ENCODE measurements at regions not wholly inside any gene's neighbourhood (a gene's known extent, or its start where the extent isn't known, plus 50 kb on each side); places are given as distances from the start of the nearest gene placed in this dataset.

- Histone ChIP-seq H3K9me3 (ENCODE audit: control insufficient read depth, low read length) (no peaks in the 10 kb centered on the region), H3K27ac (ENCODE audit: insufficient read depth, low read depth, low read length, poor library complexity, severe bottlenecking) (no peak overlapping the region), H3K27me3 (ENCODE audit: control insufficient read depth, insufficient read depth, low read length, poor library complexity, severe bottlenecking) (no peaks in the 10 kb centered on the region), H3K4me1 (ENCODE audit: control insufficient read depth, insufficient read depth, low read length) (peaks cover 8% of the 10 kb centered on the region), H3K4me3 (ENCODE audit: insufficient read depth, low read depth, low read length) (no peak overlapping the region), H3K36me3 (ENCODE audit: control insufficient read depth, insufficient read depth, low read length) (no peaks in the 10 kb centered on the region)
These were observed 172.6 kb downstream of the CHRM3 start for GRCh38 chr1:239558991-239559390.

DNA sequence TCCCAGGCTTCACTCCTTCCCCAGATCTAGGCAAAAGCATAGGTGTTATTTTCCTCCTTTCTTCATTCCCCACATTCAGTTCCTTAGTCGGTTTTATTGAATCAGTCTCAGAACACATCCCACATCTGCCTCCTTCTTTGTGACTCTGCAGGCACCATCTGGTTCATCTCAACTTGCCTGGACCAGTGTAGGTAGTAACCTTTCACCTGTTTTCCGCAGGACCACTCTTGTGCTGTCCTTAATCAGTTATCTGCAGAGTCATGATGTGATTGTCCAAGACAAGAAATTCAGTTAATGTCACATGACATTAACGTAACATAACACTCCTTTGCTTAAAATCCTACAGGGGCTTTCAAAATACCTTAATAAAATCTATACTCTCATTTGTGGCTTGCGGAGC is 174.6 kb downstream of the CHRM3 start:
- no peaks in the 10 kb centered on the region for H3K27me3 ChIP-seq (ENCODE audit: control insufficient read depth, insufficient read depth, low read length, poor library complexity, severe bottlenecking)
- 89 to 92% methylated on average over 4 of the region's 4 CpGs for WGBS, 2 experiments

GRCh38 chr1:239562095-239562494 is 175.7 kb downstream of the CHRM3 start:
- Histone ChIP-seq H3K9me3 (ENCODE audit: control insufficient read depth, low read length) (no peaks in the 10 kb centered on the region), H3K27ac (ENCODE audit: insufficient read depth, low read depth, low read length, poor library complexity, severe bottlenecking) (no peak overlapping the region), H3K36me3 (ENCODE audit: control insufficient read depth, insufficient read depth, low read length) (no peaks in the 10 kb centered on the region), H3K27me3 (ENCODE audit: control insufficient read depth, insufficient read depth, low read length, poor library complexity, severe bottlenecking) (no peaks in the 10 kb centered on the region), H3K4me1 (ENCODE audit: control insufficient read depth, insufficient read depth, low read length) (no peaks in the 10 kb centered on the region), H3K4me3 (ENCODE audit: insufficient read depth, low read depth, low read length) (no peak overlapping the region)
- WGBS, 2 experiments = 92 to 97% methylated on average over 6 of the region's 6 CpGs

More for the DNA sequence above, 174.6 kb downstream of the CHRM3 start:
- Histone ChIP-seq H3K4me3 (ENCODE audit: insufficient read depth, low read depth, low read length) (no peak overlapping the region), H3K9me3 (ENCODE audit: control insufficient read depth, low read length) (no peaks in the 10 kb centered on the region), H3K4me1 (ENCODE audit: control insufficient read depth, insufficient read depth, low read length) (no peaks in the 10 kb centered on the region), H3K27ac (ENCODE audit: insufficient read depth, low read depth, low read length, poor library complexity, severe bottlenecking) (no peak overlapping the region), H3K36me3 (ENCODE audit: control insufficient read depth, insufficient read depth, low read length) (no peaks in the 10 kb centered on the region)

DNA sequence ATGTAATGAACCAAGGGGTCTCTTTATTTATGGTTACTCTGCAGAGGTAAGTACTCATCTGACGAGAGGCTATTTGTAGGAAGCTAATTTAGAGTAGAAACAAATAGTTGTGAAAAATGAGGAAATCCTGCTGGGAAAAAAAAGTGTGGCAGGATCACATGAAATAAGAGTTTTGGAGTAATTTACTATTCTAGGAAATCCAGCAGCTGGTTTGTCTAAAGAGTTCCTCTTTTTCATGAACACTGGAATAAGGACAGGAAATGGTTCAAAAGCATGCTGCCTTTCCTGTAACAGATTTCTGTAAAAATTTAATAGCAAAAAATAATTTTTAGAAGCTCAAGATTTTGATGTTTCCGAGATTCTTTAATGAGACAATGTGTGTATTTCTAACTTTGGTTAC is 177.3 kb downstream of the CHRM3 start:
- no peak overlapping the region for H3K27ac ChIP-seq (ENCODE audit: insufficient read depth, low read depth, low read length, poor library complexity, severe bottlenecking)
- H3K4me3 ChIP-seq (ENCODE audit: insufficient read depth, low read depth, low read length) = no peak overlapping the region
- H3K4me1 ChIP-seq (ENCODE audit: control insufficient read depth, insufficient read depth, low read length) = no peaks in the 10 kb centered on the region
- no peaks in the 10 kb centered on the region for H3K27me3 ChIP-seq (ENCODE audit: control insufficient read depth, insufficient read depth, low read length, poor library complexity, severe bottlenecking)
- WGBS, 2 experiments = 97 to 100% methylated on average over 2 of the region's 2 CpGs
- no peaks in the 10 kb centered on the region for H3K9me3 ChIP-seq (ENCODE audit: control insufficient read depth, low read length)
- no peaks in the 10 kb centered on the region for H3K36me3 ChIP-seq (ENCODE audit: control insufficient read depth, insufficient read depth, low read length)

GRCh38 chr1:239566074-239566473 is 179.7 kb downstream of the CHRM3 start:
- Histone ChIP-seq H3K27me3 (ENCODE audit: control insufficient read depth, insufficient read depth, low read length, poor library complexity, severe bottlenecking) (no peaks in the 10 kb centered on the region), H3K4me1 (ENCODE audit: control insufficient read depth, insufficient read depth, low read length) (no peaks in the 10 kb centered on the region), H3K4me3 (ENCODE audit: insufficient read depth, low read depth, low read length) (no peak overlapping the region), H3K9me3 (ENCODE audit: control insufficient read depth, low read length) (no peaks in the 10 kb centered on the region), H3K36me3 (ENCODE audit: control insufficient read depth, insufficient read depth, low read length) (no peaks in the 10 kb centered on the region), H3K27ac (ENCODE audit: insufficient read depth, low read depth, low read length, poor library complexity, severe bottlenecking) (no peak overlapping the region)
- WGBS, 2 experiments = 92 to 95% methylated on average over 7 of the region's 7 CpGs

- no peak overlapping the region for H3K4me3 ChIP-seq (ENCODE audit: insufficient read depth, low read depth, low read length)
- H3K9me3 ChIP-seq (ENCODE audit: control insufficient read depth, low read length) = no peaks in the 10 kb centered on the region
- no peaks in the 10 kb centered on the region for H3K36me3 ChIP-seq (ENCODE audit: control insufficient read depth, insufficient read depth, low read length)
- no peak overlapping the region for H3K27ac ChIP-seq (ENCODE audit: insufficient read depth, low read depth, low read length, poor library complexity, severe bottlenecking)
- no peaks in the 10 kb centered on the region for H3K27me3 ChIP-seq (ENCODE audit: control insufficient read depth, insufficient read depth, low read length, poor library complexity, severe bottlenecking)
- 93% methylated on average over 2 to 3 of the region's 3 CpGs for WGBS, 2 experiments
- peaks cover 3% of the 10 kb centered on the region for H3K4me1 ChIP-seq (ENCODE audit: control insufficient read depth, insufficient read depth, low read length)
These were observed 184.5 kb downstream of the CHRM3 start for GRCh38 chr1:239570878-239571277.

- peaks cover 3% of the 10 kb centered on the region for H3K4me1 ChIP-seq (ENCODE audit: control insufficient read depth, insufficient read depth, low read length)
- no peaks in the 10 kb centered on the region for H3K9me3 ChIP-seq (ENCODE audit: control insufficient read depth, low read length)
- no peaks in the 10 kb centered on the region for H3K36me3 ChIP-seq (ENCODE audit: control insufficient read depth, insufficient read depth, low read length)
- H3K27ac ChIP-seq (ENCODE audit: insufficient read depth, low read depth, low read length, poor library complexity, severe bottlenecking) = no peak overlapping the region
- H3K4me3 ChIP-seq (ENCODE audit: insufficient read depth, low read depth, low read length) = no peak overlapping the region
- no peaks in the 10 kb centered on the region for H3K27me3 ChIP-seq (ENCODE audit: control insufficient read depth, insufficient read depth, low read length, poor library complexity, severe bottlenecking)
- WGBS, 2 experiments = 90 to 95% methylated on average over 3 to 4 of the region's 4 CpGs
These were observed 185.8 kb downstream of the CHRM3 start for GRCh38 chr1:239572183-239572582.

DNA sequence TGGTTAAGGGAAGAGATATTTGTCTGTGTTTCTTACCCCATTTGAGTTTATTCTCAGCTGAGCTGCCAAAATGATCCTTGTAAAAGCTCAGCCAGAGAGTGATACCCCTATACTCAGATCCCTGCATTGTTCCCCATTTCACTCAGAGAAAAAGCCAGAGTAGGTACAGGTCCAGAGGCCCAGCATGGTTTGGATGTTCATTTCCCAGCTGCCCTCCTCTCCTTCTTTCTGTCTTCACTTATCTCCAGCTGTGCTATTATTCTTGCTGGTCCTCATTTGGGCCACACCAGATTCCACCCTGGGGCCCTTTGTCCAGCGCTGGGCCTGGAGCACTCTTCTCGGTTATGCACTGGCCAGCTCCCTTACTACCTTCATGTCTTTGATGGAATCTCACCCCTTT is 187.7 kb downstream of the CHRM3 start:
- Histone ChIP-seq H3K36me3 (ENCODE audit: control insufficient read depth, insufficient read depth, low read length) (no peaks in the 10 kb centered on the region), H3K27me3 (ENCODE audit: control insufficient read depth, insufficient read depth, low read length, poor library complexity, severe bottlenecking) (no peaks in the 10 kb centered on the region), H3K9me3 (ENCODE audit: control insufficient read depth, low read length) (no peaks in the 10 kb centered on the region), H3K4me1 (ENCODE audit: control insufficient read depth, insufficient read depth, low read length) (peaks cover 3% of the 10 kb centered on the region), H3K27ac (ENCODE audit: insufficient read depth, low read depth, low read length, poor library complexity, severe bottlenecking) (no peak overlapping the region), H3K4me3 (ENCODE audit: insufficient read depth, low read depth, low read length) (no peak overlapping the region)
- 47 to 58% methylated on average over 2 of the region's 2 CpGs for WGBS, 2 experiments

DNA sequence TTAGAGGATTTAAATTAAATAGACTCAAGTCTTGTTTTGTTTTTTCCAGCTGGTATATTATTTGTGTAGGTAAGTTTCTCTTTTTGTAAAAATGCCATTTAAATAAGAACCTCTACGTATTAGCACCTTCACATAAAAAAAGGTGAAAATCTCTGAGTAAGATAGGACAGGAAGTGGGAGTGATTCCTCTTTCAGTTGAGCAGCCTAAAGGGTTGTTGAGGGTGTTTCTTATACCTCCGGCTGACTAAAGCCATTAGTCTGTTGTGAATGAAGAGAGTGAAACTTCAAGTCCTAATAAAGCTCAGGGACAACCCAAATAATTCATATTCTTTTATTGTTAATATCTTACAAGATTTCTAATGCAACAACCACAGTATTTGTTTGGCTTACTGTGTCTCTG is 188.7 kb downstream of the CHRM3 start:
- Histone ChIP-seq H3K27ac (ENCODE audit: insufficient read depth, low read depth, low read length, poor library complexity, severe bottlenecking) (no peak overlapping the region), H3K9me3 (ENCODE audit: control insufficient read depth, low read length) (no peaks in the 10 kb centered on the region), H3K36me3 (ENCODE audit: control insufficient read depth, insufficient read depth, low read length) (no peaks in the 10 kb centered on the region), H3K27me3 (ENCODE audit: control insufficient read depth, insufficient read depth, low read length, poor library complexity, severe bottlenecking) (no peaks in the 10 kb centered on the region), H3K4me1 (ENCODE audit: control insufficient read depth, insufficient read depth, low read length) (peaks cover 3% of the 10 kb centered on the region), H3K4me3 (ENCODE audit: insufficient read depth, low read depth, low read length) (no peak overlapping the region)
- 100% methylated on average over 2 of the region's 2 CpGs; no CpG with 5 or more reads in 1 of the 2 experiments for WGBS, 2 experiments

DNA sequence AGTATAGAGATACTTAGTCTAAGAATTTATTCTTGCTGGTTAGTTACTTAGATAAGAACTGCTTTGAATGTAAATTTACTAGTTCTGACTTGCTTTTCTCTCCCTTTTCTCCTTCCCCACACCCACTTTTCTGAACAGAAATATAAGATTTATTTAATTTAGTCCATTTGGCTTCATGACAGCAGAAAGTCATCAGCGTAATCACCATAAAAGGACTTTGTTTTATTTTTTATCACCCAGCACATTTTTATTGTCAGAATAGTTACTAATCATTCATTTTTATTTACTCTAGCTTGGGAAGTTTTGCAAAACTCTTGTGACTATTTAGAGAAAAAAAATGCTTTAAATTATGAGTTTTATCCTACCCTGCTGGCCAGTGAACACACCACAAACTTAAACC is 197.2 kb downstream of the CHRM3 start:
- Histone ChIP-seq H3K36me3 (ENCODE audit: control insufficient read depth, insufficient read depth, low read length) (no peaks in the 10 kb centered on the region), H3K27ac (ENCODE audit: insufficient read depth, low read depth, low read length, poor library complexity, severe bottlenecking) (no peak overlapping the region), H3K4me3 (ENCODE audit: insufficient read depth, low read depth, low read length) (no peak overlapping the region), H3K9me3 (ENCODE audit: control insufficient read depth, low read length) (no peaks in the 10 kb centered on the region), H3K4me1 (ENCODE audit: control insufficient read depth, insufficient read depth, low read length) (no peaks in the 10 kb centered on the region), H3K27me3 (ENCODE audit: control insufficient read depth, insufficient read depth, low read length, poor library complexity, severe bottlenecking) (no peaks in the 10 kb centered on the region)
- 80 to 100% methylated on average over 1 of the region's 1 CpG for WGBS, 2 experiments

GRCh38 chr1:239586128-239586527 is 199.8 kb downstream of the CHRM3 start:
- no peaks in the 10 kb centered on the region for H3K36me3 ChIP-seq (ENCODE audit: control insufficient read depth, insufficient read depth, low read length)

More at GRCh38 chr1:239586128-239586527, 199.8 kb downstream of the CHRM3 start:
- no peak overlapping the region for H3K4me3 ChIP-seq (ENCODE audit: insufficient read depth, low read depth, low read length)
- no peaks in the 10 kb centered on the region for H3K27me3 ChIP-seq (ENCODE audit: control insufficient read depth, insufficient read depth, low read length, poor library complexity, severe bottlenecking)
- H3K27ac ChIP-seq (ENCODE audit: insufficient read depth, low read depth, low read length, poor library complexity, severe bottlenecking) = no peak overlapping the region
- H3K4me1 ChIP-seq (ENCODE audit: control insufficient read depth, insufficient read depth, low read length) = no peaks in the 10 kb centered on the region
- no peaks in the 10 kb centered on the region for H3K9me3 ChIP-seq (ENCODE audit: control insufficient read depth, low read length)
